IMR-90 (cell line): ENCODE measurements at regions not wholly inside any gene's neighbourhood (a gene's known extent, or its start where the extent isn't known, plus 50 kb on each side); places are given as distances from the start of the nearest gene placed in this dataset.

ENCODE experiments used
- ATAC-seq: fragments of 200-7000 bp; cut with Tn5 transposase; 2 replicates; pipeline ENCODE4 v1.9.1; 2020; ENCODE audit warnings: low read depth, mild to moderate bottlenecking, moderate library complexity
- BruUV-seq: library from RNA; stranded (reverse); fragments of 400-500 nt; replicated peaks from 2 replicates; lab custom pipeline; 2021; lab: Mats Ljungman, UMichigan
- CTCF ChIA-PET: fragments of 300-600 bp; formaldehyde crosslinking; extraction: SDS; loops from one replicate; lab custom pipeline; 2021; ENCODE audit warnings: antibody characterized with exemption; lab: Yijun Ruan, JAX
- POLR2A ChIA-PET: fragments of 300-600 bp; sonication (Branson Sonifier 250); formaldehyde crosslinking; loops from one replicate; lab custom pipeline; 2022; ENCODE audit warnings: antibody characterized with exemption; ENCODE audit not compliant: unreplicated experiment; lab: Charles Lee
- DNase-seq: peaks from one replicate; pipeline ENCODE4 v3.0.0; 2013
- H2AFZ ChIP-seq: replicated peaks from 2 replicates; pipeline ENCODE3; 2013; ENCODE audit warnings: low read length, mild to moderate bottlenecking; ENCODE audit not compliant: poor library complexity
- H2AK5ac ChIP-seq: 2 replicates; pipeline ENCODE4 v1.6.1; 2013; ENCODE audit warnings: low read depth, low read length, inconsistent platforms
- H2AK9ac ChIP-seq: replicated peaks from 2 replicates; pipeline ENCODE3; 2013; ENCODE audit warnings: mild to moderate bottlenecking, low read depth, low read length, moderate library complexity; ENCODE audit not compliant: poor library complexity
- H2BK120ac ChIP-seq: 2 replicates; pipeline ENCODE4 v1.6.1; 2013; ENCODE audit warnings: low read depth, low read length, inconsistent platforms
- H2BK15ac ChIP-seq: 3 replicates; pipeline ENCODE4 v1.6.1; 2013; ENCODE audit warnings: low read depth, low read length, inconsistent platforms
- H2BK20ac ChIP-seq: 2 replicates; pipeline ENCODE4 v1.6.1; 2013; ENCODE audit warnings: low read depth, mild to moderate bottlenecking, inconsistent platforms, low read length, moderate library complexity
- H2BK5ac ChIP-seq: 2 replicates; pipeline ENCODE4 v1.6.1; 2013; ENCODE audit warnings: mild to moderate bottlenecking, low read depth, low read length, inconsistent platforms; ENCODE audit not compliant: poor library complexity, severe bottlenecking
- H3K14ac ChIP-seq: replicated peaks from 2 replicates; pipeline ENCODE4 v1.6.1; 2013; ENCODE audit warnings: low read depth, low read length, inconsistent platforms
- H3K18ac ChIP-seq: 2 replicates; pipeline ENCODE4 v1.6.1; 2013; ENCODE audit warnings: low read depth, low read length, control low read depth
- H3K23ac ChIP-seq: 2 replicates; pipeline ENCODE4 v1.6.1; 2013; ENCODE audit warnings: low read depth, low read length, inconsistent platforms
- H3K27ac ChIP-seq: 2 replicates; pipeline ENCODE4 v1.5.1; 2013; ENCODE audit warnings: mild to moderate bottlenecking, control low read depth, low read length; ENCODE audit not compliant: insufficient read depth
- H3K27me3 ChIP-seq: 2 replicates; pipeline ENCODE4 v1.6.1; 2013; ENCODE audit warnings: low read length; ENCODE audit not compliant: control insufficient read depth, insufficient read depth
- H3K36me3 ChIP-seq: 2 replicates; pipeline ENCODE4 v1.6.1; 2013; ENCODE audit warnings: low read length, mixed read lengths; ENCODE audit not compliant: control insufficient read depth, insufficient read depth
- H3K4ac ChIP-seq: 2 replicates; pipeline ENCODE4 v1.6.1; 2013; ENCODE audit warnings: low read depth, low read length, inconsistent platforms
- H3K4me1 ChIP-seq: 2 replicates; pipeline ENCODE4 v1.6.1; 2013; ENCODE audit warnings: low read length, mixed read lengths; ENCODE audit not compliant: control insufficient read depth, insufficient read depth
- H3K4me2 ChIP-seq: 2 replicates; pipeline ENCODE4 v1.6.1; 2013; ENCODE audit warnings: low read depth, mild to moderate bottlenecking, control low read depth, low read length, moderate library complexity
- H3K4me3 ChIP-seq: 2 replicates; pipeline ENCODE4 v1.5.1; 2013; ENCODE audit warnings: low read depth, mild to moderate bottlenecking, control low read depth, low read length, moderate library complexity; ENCODE audit not compliant: insufficient read depth
- H3K56ac ChIP-seq: 2 replicates; pipeline ENCODE4 v1.6.1; 2013; ENCODE audit warnings: low read length, inconsistent platforms; ENCODE audit not compliant: insufficient read depth; ENCODE audit errors: extremely low read depth
- H3K79me1 ChIP-seq, 2 experiments: 2 replicates each; pipeline ENCODE4 v1.6.1; 2013; ENCODE audit warnings: low read length in 2 of 2, inconsistent platforms in 1 of 2, low read depth in 1 of 2
- H3K9ac ChIP-seq: 2 replicates; pipeline ENCODE4 v1.6.1; 2013; ENCODE audit warnings: low read depth, low read length, control low read depth
- H3K9me1 ChIP-seq: 2 replicates; pipeline ENCODE4 v1.6.1; 2013; ENCODE audit warnings: low read length, inconsistent platforms; ENCODE audit not compliant: insufficient read depth
- H3K9me3 ChIP-seq: 2 replicates; pipeline ENCODE4 v1.6.1; 2013; ENCODE audit warnings: low read length; ENCODE audit not compliant: control insufficient read depth, insufficient read depth
- H4K20me1 ChIP-seq: 2 replicates; pipeline ENCODE4 v1.6.1; 2013; ENCODE audit warnings: low read length, inconsistent platforms; ENCODE audit not compliant: insufficient read depth
- H4K5ac ChIP-seq: 2 replicates; pipeline ENCODE4 v1.6.1; 2013; ENCODE audit warnings: mild to moderate bottlenecking, low read depth, low read length, control low read depth
- H4K8ac ChIP-seq, 2 experiments: 2 replicates each; pipeline ENCODE4 v1.6.1; 2013; ENCODE audit warnings: low read depth in 2 of 2, low read length in 2 of 2, control low read depth in 1 of 2, inconsistent platforms in 1 of 2
- H4K91ac ChIP-seq: 2 replicates; pipeline ENCODE4 v1.6.1; 2013; ENCODE audit warnings: low read depth, low read length, inconsistent platforms; ENCODE audit not compliant: insufficient read depth
- BHLHE40 ChIP-seq: fragments of 150-350 bp; IDR thresholded peaks from 2 replicates; pipeline ENCODE4 v1.6.1; 2016; ENCODE audit warnings: mild to moderate bottlenecking, low read depth, low read length
- CEBPB ChIP-seq: IDR thresholded peaks from 2 replicates; pipeline ENCODE4 v1.6.1; 2012; ENCODE audit warnings: low read depth, low read length, improper control_type of control experiment
- CTCF ChIP-seq: conservative IDR thresholded peaks from 2 replicates; pipeline ENCODE4 v1.5.1; 2012; ENCODE audit warnings: mild to moderate bottlenecking, low read depth, low read length, improper control_type of control experiment
- ELK1 ChIP-seq: fragments of 150-350 bp; IDR thresholded peaks from 2 replicates; pipeline ENCODE4 v1.6.1; 2016; ENCODE audit warnings: low read depth, mild to moderate bottlenecking, low read length, moderate library complexity, borderline replicate concordance
- MAFK ChIP-seq: IDR thresholded peaks from 2 replicates; pipeline ENCODE4 v1.6.1; 2012; ENCODE audit warnings: low read depth, low read length, improper control_type of control experiment
- MAZ ChIP-seq: IDR thresholded peaks from 2 replicates; pipeline ENCODE4 v1.6.1; 2012; ENCODE audit warnings: low read depth, mild to moderate bottlenecking, low read length, improper control_type of control experiment, moderate library complexity, borderline replicate concordance
- MXI1 ChIP-seq: IDR thresholded peaks from 2 replicates; pipeline ENCODE4 v1.6.1; 2012; ENCODE audit warnings: low read depth, mild to moderate bottlenecking, low read length, moderate library complexity, borderline replicate concordance
- NFE2L2 ChIP-seq: fragments of 150-350 bp; IDR thresholded peaks from 2 replicates; pipeline ENCODE4 v1.6.1; 2016; ENCODE audit warnings: low read depth, mild to moderate bottlenecking, low read length
- POLR2A ChIP-seq: IDR thresholded peaks from 2 replicates; pipeline ENCODE4 v1.6.1; 2012; ENCODE audit warnings: mild to moderate bottlenecking, low read depth, low read length
- RAD21 ChIP-seq: IDR thresholded peaks from 2 replicates; pipeline ENCODE4 v1.6.1; 2012; ENCODE audit warnings: low read length, improper control_type of control experiment
- RCOR1 ChIP-seq: IDR thresholded peaks from 2 replicates; pipeline ENCODE4 v1.6.1; 2012; ENCODE audit warnings: mild to moderate bottlenecking, low read length, improper control_type of control experiment; ENCODE audit not compliant: insufficient replicate concordance
- RFX5 ChIP-seq: IDR thresholded peaks from 2 replicates; pipeline ENCODE4 v1.8.0; 2012; ENCODE audit warnings: low read depth, mild to moderate bottlenecking, low read length, moderate library complexity
- SMC3 ChIP-seq: fragments of 150-350 bp; IDR thresholded peaks from 2 replicates; pipeline ENCODE4 v1.6.1; 2016; ENCODE audit warnings: low read depth, mild to moderate bottlenecking, antibody characterized with exemption, low read length, moderate library complexity
- USF2 ChIP-seq: fragments of 150-350 bp; IDR thresholded peaks from 2 replicates; pipeline ENCODE4 v1.6.1; 2017; ENCODE audit warnings: mild to moderate bottlenecking, antibody characterized with exemption, low read length, low read depth
- WGBS, 2 experiments: methylation state at CpG; one replicate each; pipeline versions ENCODE4 v1.1.5 to v1.1.7; 2013; ENCODE audit warnings: missing lambda C conversion rate in 2 of 2; ENCODE audit not compliant: insufficient read length in 1 of 2; ENCODE audit errors: extremely low coverage in 2 of 2; 5-methylcytosine and 5-hydroxymethylcytosine counted together
- dilution Hi-C: fragments of 300-500 bp; cut with HindIII; formaldehyde crosslinking; loops from one replicate; pipeline ENCODE4 v1.14.3; 2018; ENCODE audit warnings: low sequenced_read_pairs; ENCODE audit not compliant: unreplicated experiment
- in situ Hi-C: fragments of 300-500 bp; cut with MboI; formaldehyde crosslinking; loops from 3 replicates; pipeline ENCODE4 v1.14.3; 2019; ENCODE audit warnings: low sequenced_read_pairs, inconsistent platforms, mixed read lengths
- intact Hi-C: fragments of 100-400 bp; cut with micrococcal nuclease; formaldehyde crosslinking; loops from 2 replicates; pipeline ENCODE4 v1.10.0; 2022

GRCh38 chr9:100641166-100641565, 63.3 kb downstream of the CAVIN4 start:
- H3K27me3 ChIP-seq = no peaks in the 10 kb centered on the region
- intact Hi-C loops = no loop called here
- H3K23ac ChIP-seq = no peak overlapping the region

More at GRCh38 chr9:100641166-100641565, 63.3 kb downstream of the CAVIN4 start:
- Histone ChIP-seq H2BK20ac (no peak overlapping the region), H2BK120ac (no peak overlapping the region), H3K56ac (no peak overlapping the region), H4K5ac (no peak overlapping the region), H3K14ac (no peak overlapping the region), H2BK5ac (no peak overlapping the region), H3K4ac (no peak overlapping the region), H2BK15ac (no peak overlapping the region), H3K36me3 (no peaks in the 10 kb centered on the region), H3K27ac (no peak overlapping the region), H2AFZ (no peak overlapping the region), H3K9me1 (no peaks in the 10 kb centered on the region), H4K8ac (no peak overlapping the region), H3K4me2 (no peak overlapping the region), H3K9ac (no peak overlapping the region), H3K4me1 (no peaks in the 10 kb centered on the region), H2AK5ac (no peak overlapping the region), H4K91ac (no peak overlapping the region), H2AK9ac (no peak overlapping the region), H4K20me1 (no peaks in the 10 kb centered on the region), H3K18ac (no peak overlapping the region), H3K9me3 (no peaks in the 10 kb centered on the region), H3K79me1 (no peaks in the 10 kb centered on the region), H3K4me3 (no peak overlapping the region)
- WGBS, 2 experiments = no CpG with 5 or more reads among the region's 2 CpGs
- CTCF ChIA-PET = no interaction called here
- in situ Hi-C loops (no loop called here), dilution Hi-C loops (no loop called here)
- TF ChIP-seq POLR2A (no peak), RCOR1 (no peak), ELK1 (no peak), MAZ (no peak), USF2 (no peak), SMC3 (no peak), RAD21 (no peak), MXI1 (no peak), RFX5 (no peak), NFE2L2 (no peak), MAFK (no peak), CEBPB (no peak), BHLHE40 (no peak), CTCF (no peak)
- no TSS peak for BruUV-seq
- ATAC-seq (no peak), DNase-seq (no peak)
- POLR2A ChIA-PET = no interaction called here
